ENCODE measurements at regions not wholly inside any gene's neighbourhood (a gene's known extent, or its start where the extent isn't known, plus 50 kb on each side); places are given as distances from the start of the nearest gene placed in this dataset.
A peak's percentile ranks its signal among the peaks of the same experiment; 100 is the strongest.

DNA sequence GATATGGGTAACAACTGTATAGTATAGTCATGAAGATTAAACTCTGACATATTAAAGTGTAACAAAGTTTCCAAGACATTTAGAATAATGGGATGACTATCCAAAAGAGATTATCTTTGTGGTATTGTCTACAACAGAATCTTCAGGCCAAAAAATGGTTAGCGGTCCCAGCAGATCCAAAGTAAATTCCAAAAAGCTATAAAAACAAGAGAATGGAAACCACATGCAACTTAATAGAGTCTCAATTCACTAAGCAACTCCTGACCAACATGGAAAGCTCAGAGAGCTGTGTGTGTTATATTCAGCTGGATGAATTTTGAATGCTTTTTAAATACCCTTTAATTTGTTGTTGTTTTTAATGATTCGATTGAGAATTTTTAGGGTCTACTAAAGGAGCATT, 688.2 kb downstream of the CETN3 start:
- Histone ChIP-seq H3K4me3 (ENCODE audit: low read depth, low read length) (no peak overlapping the region), H3K27ac (ENCODE audit: low read depth, low read length) (no peak overlapping the region), H3K36me3 (ENCODE audit: control insufficient read depth, insufficient read depth, low read length) (no peaks in the 10 kb centered on the region), H3K27me3 (ENCODE audit: control insufficient read depth, insufficient read depth, low read length) (no peaks in the 10 kb centered on the region), H3K4me1 (ENCODE audit: control insufficient read depth, insufficient read depth, low read length) (no peaks in the 10 kb centered on the region), H3K9me3 (ENCODE audit: control insufficient read depth, insufficient read depth, low read length) (no peaks in the 10 kb centered on the region)
- DNase-seq (ENCODE audit: low read depth in 4 of 6, low spot score in 6 of 6) = no peak
- WGBS (ENCODE audit: insufficient coverage) = no CpG with 5 or more reads among the region's 2 CpGs

- Histone ChIP-seq H3K36me3 (ENCODE audit: control insufficient read depth, insufficient read depth, low read length) (no peaks in the 10 kb centered on the region), H3K27ac (ENCODE audit: low read depth, low read length) (no peak overlapping the region), H3K9me3 (ENCODE audit: control insufficient read depth, insufficient read depth, low read length) (no peaks in the 10 kb centered on the region), H3K4me3 (ENCODE audit: low read depth, low read length) (no peak overlapping the region), H3K27me3 (ENCODE audit: control insufficient read depth, insufficient read depth, low read length) (no peaks in the 10 kb centered on the region), H3K4me1 (ENCODE audit: control insufficient read depth, insufficient read depth, low read length) (no peaks in the 10 kb centered on the region)
- no peak for DNase-seq (ENCODE audit: low read depth in 4 of 6, low spot score in 6 of 6)
- WGBS (ENCODE audit: insufficient coverage) = 60% methylated on average over 1 of the region's 3 CpGs
These were observed 697.3 kb downstream of the CETN3 start for GRCh38 chr5:89712134-89712700.

DNA sequence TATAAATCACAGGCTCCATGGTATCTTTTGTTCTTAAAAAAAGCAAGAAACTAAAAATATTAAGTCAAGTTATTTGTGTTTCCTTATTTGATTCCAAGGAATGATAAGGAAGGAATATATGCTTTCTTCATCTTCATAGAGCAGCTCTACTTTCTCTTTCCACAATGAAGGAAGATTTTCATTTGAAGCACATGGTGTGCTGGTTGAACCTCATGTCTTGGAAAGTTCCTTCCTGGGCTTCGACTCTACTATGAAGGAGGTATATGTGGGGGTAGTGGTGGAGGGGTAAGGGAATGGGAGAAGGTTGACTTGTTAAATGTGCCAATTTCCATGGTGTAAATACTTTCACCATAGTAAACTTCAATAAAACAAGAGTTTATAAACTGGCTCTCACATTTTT, 698.0 kb downstream of the CETN3 start:
- no peak overlapping the region for H3K27ac ChIP-seq (ENCODE audit: low read depth, low read length)
- H3K4me1 ChIP-seq (ENCODE audit: control insufficient read depth, insufficient read depth, low read length) = no peaks in the 10 kb centered on the region
- no CpG with 5 or more reads among the region's 1 CpG for WGBS (ENCODE audit: insufficient coverage)
- no peak for DNase-seq (ENCODE audit: low read depth in 4 of 6, low spot score in 6 of 6)
- no peaks in the 10 kb centered on the region for H3K9me3 ChIP-seq (ENCODE audit: control insufficient read depth, insufficient read depth, low read length)
- H3K4me3 ChIP-seq (ENCODE audit: low read depth, low read length) = no peak overlapping the region
- no peaks in the 10 kb centered on the region for H3K36me3 ChIP-seq (ENCODE audit: control insufficient read depth, insufficient read depth, low read length)
- H3K27me3 ChIP-seq (ENCODE audit: control insufficient read depth, insufficient read depth, low read length) = no peaks in the 10 kb centered on the region

DNA sequence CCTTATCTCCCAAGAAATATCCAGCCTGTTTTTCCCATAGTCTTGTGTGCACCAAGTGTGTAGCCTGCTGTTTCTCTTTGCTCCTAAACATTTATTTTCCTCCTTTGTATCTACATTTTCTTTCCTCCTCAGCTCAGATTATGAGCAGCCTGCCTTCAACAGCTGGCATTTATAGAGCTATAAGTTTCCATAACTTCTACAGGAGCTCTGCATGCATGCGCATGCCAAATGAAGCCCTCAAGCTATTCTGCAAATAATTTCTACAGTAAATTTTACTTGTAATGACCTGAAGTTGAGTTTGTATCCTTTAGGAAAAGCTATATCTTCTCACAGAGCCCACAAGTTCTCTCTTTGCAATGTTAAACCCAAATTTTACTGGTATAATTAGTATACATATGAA, 699.5 kb downstream of the CETN3 start:
- peak in 1 of 6 donors; percentile 77 for DNase-seq (ENCODE audit: low read depth in 4 of 6, low spot score in 6 of 6)
- Histone ChIP-seq H3K4me3 (ENCODE audit: low read depth, low read length) (no peak overlapping the region), H3K27ac (ENCODE audit: low read depth, low read length) (no peak overlapping the region), H3K36me3 (ENCODE audit: control insufficient read depth, insufficient read depth, low read length) (no peaks in the 10 kb centered on the region), H3K27me3 (ENCODE audit: control insufficient read depth, insufficient read depth, low read length) (no peaks in the 10 kb centered on the region), H3K4me1 (ENCODE audit: control insufficient read depth, insufficient read depth, low read length) (no peaks in the 10 kb centered on the region), H3K9me3 (ENCODE audit: control insufficient read depth, insufficient read depth, low read length) (no peaks in the 10 kb centered on the region)
- WGBS (ENCODE audit: insufficient coverage) = no CpG with 5 or more reads among the region's 1 CpG

GRCh38 chr5:89707891-89708290, 701.7 kb downstream of the CETN3 start:
- Histone ChIP-seq H3K27ac (ENCODE audit: low read depth, low read length) (no peak overlapping the region), H3K4me3 (ENCODE audit: low read depth, low read length) (no peak overlapping the region), H3K27me3 (ENCODE audit: control insufficient read depth, insufficient read depth, low read length) (no peaks in the 10 kb centered on the region), H3K4me1 (ENCODE audit: control insufficient read depth, insufficient read depth, low read length) (peaks cover under 1% of the 10 kb centered on the region), H3K36me3 (ENCODE audit: control insufficient read depth, insufficient read depth, low read length) (no peaks in the 10 kb centered on the region), H3K9me3 (ENCODE audit: control insufficient read depth, insufficient read depth, low read length) (no peaks in the 10 kb centered on the region)
- DNase-seq (ENCODE audit: low read depth in 4 of 6, low spot score in 6 of 6) = no peak
- no CpG with 5 or more reads among the region's 2 CpGs for WGBS (ENCODE audit: insufficient coverage)

DNA sequence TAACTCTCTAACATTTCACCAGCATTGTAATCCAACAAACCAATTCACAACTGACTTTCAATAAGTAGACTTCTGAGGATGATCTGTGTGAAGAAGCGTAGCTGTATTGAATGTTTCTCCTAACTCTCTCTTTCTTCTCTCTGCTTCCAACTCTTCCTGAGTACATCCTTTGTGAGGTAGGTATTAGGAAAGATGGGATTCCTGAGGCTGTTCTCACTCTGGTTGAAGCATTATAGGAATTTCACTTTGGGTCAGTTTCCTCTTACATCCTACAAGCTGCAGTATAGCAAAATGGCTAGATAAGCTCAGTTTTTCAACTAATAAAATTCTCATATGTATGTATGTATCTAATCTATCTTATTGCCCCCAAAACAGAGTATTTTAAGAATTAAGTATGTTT, 702.8 kb downstream of the CETN3 start:
- WGBS (ENCODE audit: insufficient coverage) = no CpG with 5 or more reads among the region's 1 CpG
- no peaks in the 10 kb centered on the region for H3K36me3 ChIP-seq (ENCODE audit: control insufficient read depth, insufficient read depth, low read length)
- H3K4me1 ChIP-seq (ENCODE audit: control insufficient read depth, insufficient read depth, low read length) = peaks cover 3% of the 10 kb centered on the region
- H3K9me3 ChIP-seq (ENCODE audit: control insufficient read depth, insufficient read depth, low read length) = no peaks in the 10 kb centered on the region
- DNase-seq (ENCODE audit: low read depth in 4 of 6, low spot score in 6 of 6) = no peak
- H3K27me3 ChIP-seq (ENCODE audit: control insufficient read depth, insufficient read depth, low read length) = no peaks in the 10 kb centered on the region
- H3K27ac ChIP-seq (ENCODE audit: low read depth, low read length) = no peak overlapping the region
- no peak overlapping the region for H3K4me3 ChIP-seq (ENCODE audit: low read depth, low read length)

- H3K36me3 ChIP-seq (ENCODE audit: control insufficient read depth, insufficient read depth, low read length) = no peaks in the 10 kb centered on the region
- peak in 3 of 6 donors; percentile 7 to 70 (median 31) for DNase-seq (ENCODE audit: low read depth in 4 of 6, low spot score in 6 of 6)
- H3K4me1 ChIP-seq (ENCODE audit: control insufficient read depth, insufficient read depth, low read length) = peaks cover 3% of the 10 kb centered on the region
- no peak overlapping the region for H3K4me3 ChIP-seq (ENCODE audit: low read depth, low read length)
- H3K27ac ChIP-seq (ENCODE audit: low read depth, low read length) = no peak overlapping the region
- H3K9me3 ChIP-seq (ENCODE audit: control insufficient read depth, insufficient read depth, low read length) = no peaks in the 10 kb centered on the region
- H3K27me3 ChIP-seq (ENCODE audit: control insufficient read depth, insufficient read depth, low read length) = no peaks in the 10 kb centered on the region
These were observed 705.7 kb downstream of the CETN3 start for GRCh38 chr5:89703817-89704216.

- WGBS (ENCODE audit: insufficient coverage) = 89% methylated on average over 2 of the region's 2 CpGs
- Histone ChIP-seq H3K9me3 (ENCODE audit: control insufficient read depth, insufficient read depth, low read length) (no peaks in the 10 kb centered on the region), H3K4me1 (ENCODE audit: control insufficient read depth, insufficient read depth, low read length) (peaks cover 3% of the 10 kb centered on the region), H3K27ac (ENCODE audit: low read depth, low read length) (no peak overlapping the region), H3K4me3 (ENCODE audit: low read depth, low read length) (no peak overlapping the region), H3K27me3 (ENCODE audit: control insufficient read depth, insufficient read depth, low read length) (no peaks in the 10 kb centered on the region), H3K36me3 (ENCODE audit: control insufficient read depth, insufficient read depth, low read length) (no peaks in the 10 kb centered on the region)
- no peak for DNase-seq (ENCODE audit: low read depth in 4 of 6, low spot score in 6 of 6)
These were observed 711.5 kb downstream of the CETN3 start for GRCh38 chr5:89698028-89698427.

- Histone ChIP-seq H3K36me3 (ENCODE audit: control insufficient read depth, insufficient read depth, low read length) (no peaks in the 10 kb centered on the region), H3K4me1 (ENCODE audit: control insufficient read depth, insufficient read depth, low read length) (no peaks in the 10 kb centered on the region), H3K27me3 (ENCODE audit: control insufficient read depth, insufficient read depth, low read length) (no peaks in the 10 kb centered on the region), H3K9me3 (ENCODE audit: control insufficient read depth, insufficient read depth, low read length) (no peaks in the 10 kb centered on the region), H3K27ac (ENCODE audit: low read depth, low read length) (no peak overlapping the region), H3K4me3 (ENCODE audit: low read depth, low read length) (no peak overlapping the region)
- WGBS (ENCODE audit: insufficient coverage) = 91% methylated on average over 1 of the region's 1 CpG
- no peak for DNase-seq (ENCODE audit: low read depth in 4 of 6, low spot score in 6 of 6)
These were observed 712.0 kb downstream of the CETN3 start for GRCh38 chr5:89697581-89697980.

- H3K36me3 ChIP-seq (ENCODE audit: control insufficient read depth, insufficient read depth, low read length) = no peaks in the 10 kb centered on the region
- H3K9me3 ChIP-seq (ENCODE audit: control insufficient read depth, insufficient read depth, low read length) = no peaks in the 10 kb centered on the region
- no peak overlapping the region for H3K27ac ChIP-seq (ENCODE audit: low read depth, low read length)
- no peak for DNase-seq (ENCODE audit: low read depth in 4 of 6, low spot score in 6 of 6)
- no peak overlapping the region for H3K4me3 ChIP-seq (ENCODE audit: low read depth, low read length)
- no peaks in the 10 kb centered on the region for H3K27me3 ChIP-seq (ENCODE audit: control insufficient read depth, insufficient read depth, low read length)
- no CpG with 5 or more reads among the region's 1 CpG for WGBS (ENCODE audit: insufficient coverage)
- H3K4me1 ChIP-seq (ENCODE audit: control insufficient read depth, insufficient read depth, low read length) = no peaks in the 10 kb centered on the region
These were observed 714.2 kb downstream of the CETN3 start for GRCh38 chr5:89695371-89695770.
